Activated CD8-positive, alpha-beta memory T cell treated with anti-CD3 and anti-CD28 coated beads, Interleukin-2, amount 50 U/mL, for 4 hours (primary cell): ENCODE measurements at regions not wholly inside any gene's neighbourhood (a gene's known extent, or its start where the extent isn't known, plus 50 kb on each side); places are given as distances from the start of the nearest gene placed in this dataset.
A peak's percentile ranks its signal among the peaks of the same experiment; 100 is the strongest.

Experiments
- DNase-seq: peaks from one replicate; pipeline ENCODE4 v3.0.0-alpha.2; 2020

GRCh38 chrX:20596856-20597255, 330.1 kb upstream of the RPS6KA3 start:
- DNase-seq, result no peak

GRCh38 chrX:20595928-20596575, 329.3 kb upstream of the RPS6KA3 start:
- no peak for DNase-seq

GRCh38 chrX:20594985-20595384, 328.3 kb upstream of the RPS6KA3 start:
- no peak for DNase-seq

GRCh38 chrX:20593836-20594235, 327.1 kb upstream of the RPS6KA3 start:
- DNase-seq, result no peak

- no peak for DNase-seq
Measured at GRCh38 chrX:20593402-20593801, 326.7 kb upstream of the RPS6KA3 start.

- DNase-seq, result no peak
Measured at GRCh38 chrX:20591246-20591645, 324.5 kb upstream of the RPS6KA3 start.

GRCh38 chrX:20585782-20586181, 319.1 kb upstream of the RPS6KA3 start:
- no peak for DNase-seq

- DNase-seq, result no peak
Measured at GRCh38 chrX:20571611-20572010, 304.9 kb upstream of the RPS6KA3 start.

GRCh38 chrX:20567108-20567507, 300.4 kb upstream of the RPS6KA3 start:
- no peak for DNase-seq

- no peak for DNase-seq
Measured at GRCh38 chrX:20547611-20548051, 280.9 kb upstream of the RPS6KA3 start.

GRCh38 chrX:20545538-20545937, 278.8 kb upstream of the RPS6KA3 start:
- no peak for DNase-seq

GRCh38 chrX:20542072-20542471, 275.4 kb upstream of the RPS6KA3 start:
- DNase-seq, result no peak

- DNase-seq, result no peak
Measured at GRCh38 chrX:20538974-20539373, 272.3 kb upstream of the RPS6KA3 start.

- no peak for DNase-seq
Measured at GRCh38 chrX:20531667-20532066, 265.0 kb upstream of the RPS6KA3 start.

GRCh38 chrX:20530406-20530921, 263.8 kb upstream of the RPS6KA3 start:
- DNase-seq, result peak; percentile 59

GRCh38 chrX:20529711-20530110, 263.0 kb upstream of the RPS6KA3 start:
- DNase-seq, result no peak

- no peak for DNase-seq
Measured at GRCh38 chrX:20529301-20529700, 262.6 kb upstream of the RPS6KA3 start.

GRCh38 chrX:20527558-20528011, 260.9 kb upstream of the RPS6KA3 start:
- no peak for DNase-seq

GRCh38 chrX:20527041-20527440, 260.3 kb upstream of the RPS6KA3 start:
- DNase-seq, result no peak

GRCh38 chrX:20523626-20524312, 257.1 kb upstream of the RPS6KA3 start:
- no peak for DNase-seq

- no peak for DNase-seq
Measured at GRCh38 chrX:20522420-20522819, 255.7 kb upstream of the RPS6KA3 start.

- no peak for DNase-seq
Measured at GRCh38 chrX:20521222-20521621, 254.5 kb upstream of the RPS6KA3 start.

- DNase-seq, result no peak
Measured at GRCh38 chrX:20519826-20520225, 253.1 kb upstream of the RPS6KA3 start.

GRCh38 chrX:20519146-20519545, 252.4 kb upstream of the RPS6KA3 start:
- DNase-seq, result no peak
